GM12865 (cell line): ENCODE measurements at regions not wholly inside any gene's neighbourhood (a gene's known extent, or its start where the extent isn't known, plus 50 kb on each side); places are given as distances from the start of the nearest gene placed in this dataset.

Source experiments
- DNase-seq: peaks from one replicate; pipeline ENCODE4 v3.0.0; 2010; ENCODE audit warnings: low read depth
- H3K4me3 ChIP-seq: 2 replicates; pipeline ENCODE4 v1.5.1; 2011; ENCODE audit warnings: mild to moderate bottlenecking, low read depth, low read length, control low read depth
- TF ChIP-seq, protein P1 (sequence below): IDR thresholded peaks from 2 replicates; pipeline ENCODE4 v1.5.1; 2011; ENCODE audit warnings: low read length, control low read depth, low read depth, inconsistent platforms; ENCODE audit not compliant: insufficient read depth; ENCODE audit errors: missing control alignments

DNA sequence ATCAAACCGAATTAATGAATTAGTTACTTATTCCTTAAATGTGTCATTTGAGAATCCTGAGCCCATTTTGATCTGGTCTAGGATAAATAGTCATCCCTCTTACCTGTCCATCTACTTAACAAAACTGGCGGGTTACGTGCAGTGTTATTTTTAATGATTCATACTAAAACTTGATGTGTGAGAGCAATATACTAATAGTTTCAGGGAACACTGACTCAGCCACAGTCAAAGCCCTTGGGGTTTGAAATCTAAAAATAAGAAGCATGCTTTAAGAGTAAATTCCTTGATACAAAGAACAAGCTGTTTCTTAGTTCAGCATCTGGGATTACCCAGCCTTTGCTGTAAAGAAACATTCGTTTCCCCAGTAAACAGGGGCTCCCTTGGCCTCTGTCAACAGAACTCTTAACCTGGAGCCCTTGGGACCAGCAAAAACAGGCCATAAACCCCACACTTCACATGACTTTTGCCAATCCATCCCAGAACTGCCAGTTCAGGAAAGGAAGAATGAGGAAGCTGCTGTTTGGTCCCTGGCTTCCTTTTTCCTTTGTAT, 370.6 kb upstream of the IGFBP3 start:
- peak; percentile 78 for DNase-seq
- peak overlapping the region; percentile 21; the same call in 1 of the 2 replicates for H3K4me3 ChIP-seq
- TF ChIP-seq, protein P1, sequence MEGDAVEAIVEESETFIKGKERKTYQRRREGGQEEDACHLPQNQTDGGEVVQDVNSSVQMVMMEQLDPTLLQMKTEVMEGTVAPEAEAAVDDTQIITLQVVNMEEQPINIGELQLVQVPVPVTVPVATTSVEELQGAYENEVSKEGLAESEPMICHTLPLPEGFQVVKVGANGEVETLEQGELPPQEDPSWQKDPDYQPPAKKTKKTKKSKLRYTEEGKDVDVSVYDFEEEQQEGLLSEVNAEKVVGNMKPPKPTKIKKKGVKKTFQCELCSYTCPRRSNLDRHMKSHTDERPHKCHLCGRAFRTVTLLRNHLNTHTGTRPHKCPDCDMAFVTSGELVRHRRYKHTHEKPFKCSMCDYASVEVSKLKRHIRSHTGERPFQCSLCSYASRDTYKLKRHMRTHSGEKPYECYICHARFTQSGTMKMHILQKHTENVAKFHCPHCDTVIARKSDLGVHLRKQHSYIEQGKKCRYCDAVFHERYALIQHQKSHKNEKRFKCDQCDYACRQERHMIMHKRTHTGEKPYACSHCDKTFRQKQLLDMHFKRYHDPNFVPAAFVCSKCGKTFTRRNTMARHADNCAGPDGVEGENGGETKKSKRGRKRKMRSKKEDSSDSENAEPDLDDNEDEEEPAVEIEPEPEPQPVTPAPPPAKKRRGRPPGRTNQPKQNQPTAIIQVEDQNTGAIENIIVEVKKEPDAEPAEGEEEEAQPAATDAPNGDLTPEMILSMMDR = no peak

DNA sequence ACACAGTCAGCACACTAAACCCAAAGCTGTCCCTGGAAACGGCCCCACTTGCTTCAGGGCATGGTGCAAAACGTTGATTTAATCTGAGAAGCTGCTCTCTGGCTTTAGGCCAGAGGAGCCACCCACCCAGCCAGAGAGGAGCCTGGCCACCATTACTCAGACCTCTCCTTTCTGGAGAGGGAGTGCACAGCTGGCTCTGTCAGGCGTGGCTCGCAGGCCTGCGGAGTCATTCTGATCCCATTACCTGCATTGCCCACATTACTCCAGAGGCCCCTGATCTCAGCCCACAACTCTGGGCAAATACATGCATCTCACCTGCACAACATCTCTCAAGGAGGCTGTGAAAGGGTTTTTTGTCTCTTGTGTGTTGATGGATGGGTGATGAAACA, 370.0 kb upstream of the IGFBP3 start:
- TF ChIP-seq, protein P1 = no peak
- H3K4me3 ChIP-seq = no peak overlapping the region; the same call in 1 of the 2 replicates
- DNase-seq = peak; percentile 85

- H3K4me3 ChIP-seq = no peak overlapping the region
- peak; percentile 25 for DNase-seq
- TF ChIP-seq, protein P1 = no peak
Measured at GRCh38 chr7:46290374-46291049, 369.4 kb upstream of the IGFBP3 start.

- TF ChIP-seq, protein P1 = no peak
- no peak overlapping the region for H3K4me3 ChIP-seq
- DNase-seq = no peak
Measured at GRCh38 chr7:46288861-46289260, 367.8 kb upstream of the IGFBP3 start.

- no peak for DNase-seq
- TF ChIP-seq, protein P1 = no peak
- no peak overlapping the region for H3K4me3 ChIP-seq
Measured at GRCh38 chr7:46288010-46288409, 366.9 kb upstream of the IGFBP3 start.

GRCh38 chr7:46286957-46287356, 365.9 kb upstream of the IGFBP3 start:
- DNase-seq = no peak
- TF ChIP-seq, protein P1 = no peak

GRCh38 chr7:46286356-46286755, 365.3 kb upstream of the IGFBP3 start:
- no peak for DNase-seq
- TF ChIP-seq, protein P1 = no peak
- H3K4me3 ChIP-seq = no peak overlapping the region

More at GRCh38 chr7:46286957-46287356, 365.9 kb upstream of the IGFBP3 start:
- H3K4me3 ChIP-seq = no peak overlapping the region
